ENCODE measurements at regions not wholly inside any gene's neighbourhood (a gene's known extent, or its start where the extent isn't known, plus 50 kb on each side); places are given as distances from the start of the nearest gene placed in this dataset.
"Not testable (repeated sequence)": the region's sequence is repeated elsewhere in the genome, so short reads cannot be mapped to it uniquely, and the experiment has no call there.

GRCh38 chr11:33532257-33532656, 168.4 kb downstream of the C11orf91 start:
- Histone ChIP-seq H2BK120ac (ENCODE audit: low read depth, low read length) (no peak overlapping the region), H3K4me1 (ENCODE audit: control insufficient read depth, low read depth, low read length) (no peaks in the 10 kb centered on the region), H2BK5ac (ENCODE audit: low read length) (no peak overlapping the region), H3K4me2 (ENCODE audit: low read length) (no peak overlapping the region), H3K23ac (ENCODE audit: low read length) (no peak overlapping the region), H2BK15ac (replicated peaks; ENCODE audit: low read depth) (no peak overlapping the region), H3K9ac (ENCODE audit: low read length) (no peak overlapping the region), H3K79me1 (ENCODE audit: low read length) (no peaks in the 10 kb centered on the region), H3K4ac (ENCODE audit: low read depth, low read length) (no peak overlapping the region), H3K36me3 (ENCODE audit: control insufficient read depth, insufficient read depth, low read length) (no peaks in the 10 kb centered on the region), H4K8ac (ENCODE audit: low read depth, low read length) (no peak overlapping the region), H3K79me2 (ENCODE audit: control insufficient read depth, insufficient read depth, low read length) (no peaks in the 10 kb centered on the region), H2AK5ac (ENCODE audit: low read length) (no peak overlapping the region), H3K27ac (ENCODE audit: low read depth, low read length) (no peak overlapping the region), H3K18ac (ENCODE audit: low read length) (no peak overlapping the region), H4K5ac (ENCODE audit: low read length) (no peak overlapping the region), H3K27me3 (ENCODE audit: insufficient read depth, low read length, poor library complexity) (no peaks in the 10 kb centered on the region), H3K4me3 (ENCODE audit: low read length) (no peak overlapping the region), H3K56ac (ENCODE audit: low read length) (no peak overlapping the region)
- no CpG with 5 or more reads among the region's 3 CpGs for WGBS (ENCODE audit: extremely low coverage, insufficient coverage, low lambda C conversion rate)
- no peak for DNase-seq

GRCh38 chr11:33531743-33532181, 168.9 kb downstream of the C11orf91 start:
- Histone ChIP-seq H3K79me1 (ENCODE audit: low read length) (no peaks in the 10 kb centered on the region), H3K56ac (ENCODE audit: low read length) (no peak overlapping the region), H3K4me1 (ENCODE audit: control insufficient read depth, low read depth, low read length) (no peaks in the 10 kb centered on the region), H3K36me3 (ENCODE audit: control insufficient read depth, insufficient read depth, low read length) (no peaks in the 10 kb centered on the region), H2BK15ac (replicated peaks; ENCODE audit: low read depth) (no peak overlapping the region), H3K4ac (ENCODE audit: low read depth, low read length) (no peak overlapping the region), H3K79me2 (ENCODE audit: control insufficient read depth, insufficient read depth, low read length) (no peaks in the 10 kb centered on the region), H3K9ac (ENCODE audit: low read length) (no peak overlapping the region), H2AK5ac (ENCODE audit: low read length) (no peak overlapping the region), H3K27ac (ENCODE audit: low read depth, low read length) (no peak overlapping the region), H3K27me3 (ENCODE audit: insufficient read depth, low read length, poor library complexity) (no peaks in the 10 kb centered on the region), H3K4me2 (ENCODE audit: low read length) (no peak overlapping the region), H4K5ac (ENCODE audit: low read length) (no peak overlapping the region), H3K4me3 (ENCODE audit: low read length) (no peak overlapping the region), H4K8ac (ENCODE audit: low read depth, low read length) (no peak overlapping the region), H3K23ac (ENCODE audit: low read length) (no peak overlapping the region), H2BK120ac (ENCODE audit: low read depth, low read length) (no peak overlapping the region), H2BK5ac (ENCODE audit: low read length) (no peak overlapping the region), H3K18ac (ENCODE audit: low read length) (no peak overlapping the region)
- WGBS (ENCODE audit: extremely low coverage, insufficient coverage, low lambda C conversion rate), result no CpG with 5 or more reads among the region's 8 CpGs
- no peak for DNase-seq

DNA sequence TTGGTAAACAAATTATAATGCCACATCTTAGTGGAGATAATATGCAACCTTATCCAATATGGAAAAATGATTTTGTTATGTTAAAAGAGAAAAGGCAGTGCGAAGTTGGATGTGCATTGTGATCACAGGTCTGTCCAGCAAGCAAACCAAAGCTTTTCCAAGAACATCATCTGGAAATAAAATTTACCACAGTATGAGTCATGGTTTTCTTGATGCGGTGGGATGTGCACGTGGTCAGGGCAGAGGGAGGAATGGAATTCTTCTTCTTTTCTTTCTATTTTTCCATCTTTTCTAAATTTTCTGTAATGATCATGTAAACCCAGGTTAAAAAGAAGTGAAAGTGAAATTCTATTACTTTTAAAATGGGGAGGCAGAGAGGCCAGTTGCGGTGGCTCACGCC, 169.8 kb downstream of the C11orf91 start:
- Histone ChIP-seq H3K4me1 (ENCODE audit: control insufficient read depth, low read depth, low read length) (no peaks in the 10 kb centered on the region), H3K4me2 (ENCODE audit: low read length) (no peak overlapping the region), H3K23ac (ENCODE audit: low read length) (no peak overlapping the region), H3K36me3 (ENCODE audit: control insufficient read depth, insufficient read depth, low read length) (no peaks in the 10 kb centered on the region), H4K8ac (ENCODE audit: low read depth, low read length) (no peak overlapping the region), H3K9ac (ENCODE audit: low read length) (no peak overlapping the region), H3K56ac (ENCODE audit: low read length) (no peak overlapping the region), H3K4me3 (ENCODE audit: low read length) (no peak overlapping the region), H2BK120ac (ENCODE audit: low read depth, low read length) (no peak overlapping the region), H3K79me2 (ENCODE audit: control insufficient read depth, insufficient read depth, low read length) (no peaks in the 10 kb centered on the region), H3K27me3 (ENCODE audit: insufficient read depth, low read length, poor library complexity) (no peaks in the 10 kb centered on the region), H3K79me1 (ENCODE audit: low read length) (no peaks in the 10 kb centered on the region), H4K5ac (ENCODE audit: low read length) (no peak overlapping the region), H3K18ac (ENCODE audit: low read length) (no peak overlapping the region), H3K4ac (ENCODE audit: low read depth, low read length) (no peak overlapping the region), H3K27ac (ENCODE audit: low read depth, low read length) (no peak overlapping the region), H2BK15ac (replicated peaks; ENCODE audit: low read depth) (no peak overlapping the region), H2AK5ac (ENCODE audit: low read length) (no peak overlapping the region), H2BK5ac (ENCODE audit: low read length) (no peak overlapping the region)
- WGBS (ENCODE audit: extremely low coverage, insufficient coverage, low lambda C conversion rate), result no CpG with 5 or more reads among the region's 5 CpGs
- no peak for DNase-seq

GRCh38 chr11:33529461-33529860, 171.2 kb downstream of the C11orf91 start:
- H2BK5ac ChIP-seq (ENCODE audit: low read length), result no peak overlapping the region
- H3K4ac ChIP-seq (ENCODE audit: low read depth, low read length), result no peak overlapping the region

GRCh38 chr11:33527738-33528137, 172.9 kb downstream of the C11orf91 start:
- H3K27ac ChIP-seq (ENCODE audit: low read depth, low read length); H3K4me3 ChIP-seq (ENCODE audit: low read length); H3K4me1 ChIP-seq (ENCODE audit: control insufficient read depth, low read depth, low read length); H3K27me3 ChIP-seq (ENCODE audit: insufficient read depth, low read length, poor library complexity); H3K56ac ChIP-seq (ENCODE audit: low read length); H3K4ac ChIP-seq (ENCODE audit: low read depth, low read length); H3K79me2 ChIP-seq (ENCODE audit: control insufficient read depth, insufficient read depth, low read length); DNase-seq; H2BK15ac ChIP-seq (replicated peaks; ENCODE audit: low read depth); H3K79me1 ChIP-seq (ENCODE audit: low read length); H3K18ac ChIP-seq (ENCODE audit: low read length); H4K8ac ChIP-seq (ENCODE audit: low read depth, low read length); H3K4me2 ChIP-seq (ENCODE audit: low read length); H3K23ac ChIP-seq (ENCODE audit: low read length); H2BK5ac ChIP-seq (ENCODE audit: low read length); H2AK5ac ChIP-seq (ENCODE audit: low read length); H2BK120ac ChIP-seq (ENCODE audit: low read depth, low read length); H3K9ac ChIP-seq (ENCODE audit: low read length); H3K36me3 ChIP-seq (ENCODE audit: control insufficient read depth, insufficient read depth, low read length); H4K5ac ChIP-seq (ENCODE audit: low read length): not testable (repeated sequence)
- no CpG with 5 or more reads among the region's 4 CpGs for WGBS (ENCODE audit: extremely low coverage, insufficient coverage, low lambda C conversion rate)

More at GRCh38 chr11:33529461-33529860, 171.2 kb downstream of the C11orf91 start:
- Histone ChIP-seq H4K8ac (ENCODE audit: low read depth, low read length) (no peak overlapping the region), H3K79me2 (ENCODE audit: control insufficient read depth, insufficient read depth, low read length) (no peaks in the 10 kb centered on the region), H3K56ac (ENCODE audit: low read length) (no peak overlapping the region), H3K4me2 (ENCODE audit: low read length) (no peak overlapping the region), H3K9ac (ENCODE audit: low read length) (no peak overlapping the region), H2BK120ac (ENCODE audit: low read depth, low read length) (no peak overlapping the region), H3K27ac (ENCODE audit: low read depth, low read length) (no peak overlapping the region), H3K36me3 (ENCODE audit: control insufficient read depth, insufficient read depth, low read length) (no peaks in the 10 kb centered on the region), H3K27me3 (ENCODE audit: insufficient read depth, low read length, poor library complexity) (no peaks in the 10 kb centered on the region), H3K4me1 (ENCODE audit: control insufficient read depth, low read depth, low read length) (no peaks in the 10 kb centered on the region), H3K79me1 (ENCODE audit: low read length) (no peaks in the 10 kb centered on the region), H2AK5ac (ENCODE audit: low read length) (no peak overlapping the region), H2BK15ac (replicated peaks; ENCODE audit: low read depth) (no peak overlapping the region), H3K23ac (ENCODE audit: low read length) (no peak overlapping the region), H3K4me3 (ENCODE audit: low read length) (no peak overlapping the region), H3K18ac (ENCODE audit: low read length) (no peak overlapping the region), H4K5ac (ENCODE audit: low read length) (no peak overlapping the region)
- DNase-seq, result no peak
- WGBS (ENCODE audit: extremely low coverage, insufficient coverage, low lambda C conversion rate), result no CpG with 5 or more reads among the region's 2 CpGs

DNA sequence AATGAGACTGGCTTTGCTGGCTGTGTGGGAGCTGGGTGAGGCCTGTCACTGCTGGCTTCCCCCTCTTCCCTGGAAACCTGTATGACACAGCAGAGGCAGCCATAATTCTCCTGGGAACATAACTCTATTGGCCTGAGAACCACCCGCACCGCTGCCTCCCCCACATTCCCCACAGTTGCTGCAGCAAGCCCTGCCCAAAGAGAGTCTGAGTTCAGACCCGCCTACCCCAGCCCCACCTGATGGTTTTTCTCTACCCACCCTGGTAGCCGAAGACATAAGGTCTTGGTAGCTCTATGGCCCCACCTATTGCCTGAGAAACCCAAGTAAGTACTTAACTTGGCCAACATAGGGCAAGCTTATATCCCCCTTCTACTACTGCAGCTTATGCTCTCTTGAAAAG, 174.8 kb downstream of the C11orf91 start:
- Histone ChIP-seq H2BK15ac (replicated peaks; ENCODE audit: low read depth) (no peak overlapping the region), H3K23ac (ENCODE audit: low read length) (no peak overlapping the region), H3K79me1 (ENCODE audit: low read length) (no peaks in the 10 kb centered on the region), H3K9ac (ENCODE audit: low read length) (no peak overlapping the region), H3K79me2 (ENCODE audit: control insufficient read depth, insufficient read depth, low read length) (no peaks in the 10 kb centered on the region), H2AK5ac (ENCODE audit: low read length) (no peak overlapping the region), H3K18ac (ENCODE audit: low read length) (no peak overlapping the region), H3K27ac (ENCODE audit: low read depth, low read length) (no peak overlapping the region), H2BK120ac (ENCODE audit: low read depth, low read length) (no peak overlapping the region), H3K56ac (ENCODE audit: low read length) (no peak overlapping the region), H4K5ac (ENCODE audit: low read length) (no peak overlapping the region), H2BK5ac (ENCODE audit: low read length) (no peak overlapping the region), H3K27me3 (ENCODE audit: insufficient read depth, low read length, poor library complexity) (no peaks in the 10 kb centered on the region), H3K4ac (ENCODE audit: low read depth, low read length) (no peak overlapping the region), H3K4me2 (ENCODE audit: low read length) (no peak overlapping the region), H4K8ac (ENCODE audit: low read depth, low read length) (no peak overlapping the region), H3K4me3 (ENCODE audit: low read length) (no peak overlapping the region), H3K4me1 (ENCODE audit: control insufficient read depth, low read depth, low read length) (no peaks in the 10 kb centered on the region), H3K36me3 (ENCODE audit: control insufficient read depth, insufficient read depth, low read length) (no peaks in the 10 kb centered on the region)
- WGBS (ENCODE audit: extremely low coverage, insufficient coverage, low lambda C conversion rate), result no CpG with 5 or more reads among the region's 4 CpGs
- peak; percentile 63 for DNase-seq
